Hematopoietic multipotent progenitor cell treated with erythropoietin and hydrocortisone succinate and interleukin-3 and kit ligand, for 15 days (in vitro differentiated cells): ENCODE measurements at regions not wholly inside any gene's neighbourhood (a gene's known extent, or its start where the extent isn't known, plus 50 kb on each side); places are given as distances from the start of the nearest gene placed in this dataset.

Experiments
- DNase-seq: peaks from one replicate; pipeline ENCODE4 v3.0.0-alpha.2; 2015; ENCODE audit warnings: low spot score

GRCh38 chr1:30198795-30199403 lies 524.5 kb downstream of the MATN1 start:
- DNase-seq: no peak

GRCh38 chr1:30198451-30198760 lies 525.0 kb downstream of the MATN1 start:
- no peak for DNase-seq

- DNase-seq: no peak
Measured at GRCh38 chr1:30197639-30198450, 525.5 kb downstream of the MATN1 start.

GRCh38 chr1:30196872-30197638 lies 526.3 kb downstream of the MATN1 start:
- DNase-seq: no peak

GRCh38 chr1:30196457-30196856 lies 526.9 kb downstream of the MATN1 start:
- no peak for DNase-seq

- DNase-seq: no peak
Measured at GRCh38 chr1:30195424-30196134, 527.8 kb downstream of the MATN1 start.

GRCh38 chr1:30194741-30195423 lies 528.5 kb downstream of the MATN1 start:
- no peak for DNase-seq

- no peak for DNase-seq
Measured at GRCh38 chr1:30194046-30194619, 529.3 kb downstream of the MATN1 start.

GRCh38 chr1:30192969-30193630 lies 530.3 kb downstream of the MATN1 start:
- DNase-seq: no peak

- DNase-seq: peak; percentile 59
Measured at GRCh38 chr1:30191154-30191702, 532.2 kb downstream of the MATN1 start.

GRCh38 chr1:30190511-30191153 lies 532.8 kb downstream of the MATN1 start:
- no peak for DNase-seq

- no peak for DNase-seq
Measured at GRCh38 chr1:30189818-30190500, 533.4 kb downstream of the MATN1 start.

- no peak for DNase-seq
Measured at GRCh38 chr1:30188999-30189398, 534.4 kb downstream of the MATN1 start.

GRCh38 chr1:30188329-30188728 lies 535.1 kb downstream of the MATN1 start:
- no peak for DNase-seq

GRCh38 chr1:30187413-30188023 lies 535.9 kb downstream of the MATN1 start:
- no peak for DNase-seq

- no peak for DNase-seq
Measured at GRCh38 chr1:30186586-30186985, 536.8 kb downstream of the MATN1 start.

- no peak for DNase-seq
Measured at GRCh38 chr1:30185809-30186208, 537.6 kb downstream of the MATN1 start.

GRCh38 chr1:30185313-30185712 lies 538.1 kb downstream of the MATN1 start:
- DNase-seq: no peak
